ENCODE measurements at regions not wholly inside any gene's neighbourhood (a gene's known extent, or its start where the extent isn't known, plus 50 kb on each side); places are given as distances from the start of the nearest gene placed in this dataset.

DNA sequence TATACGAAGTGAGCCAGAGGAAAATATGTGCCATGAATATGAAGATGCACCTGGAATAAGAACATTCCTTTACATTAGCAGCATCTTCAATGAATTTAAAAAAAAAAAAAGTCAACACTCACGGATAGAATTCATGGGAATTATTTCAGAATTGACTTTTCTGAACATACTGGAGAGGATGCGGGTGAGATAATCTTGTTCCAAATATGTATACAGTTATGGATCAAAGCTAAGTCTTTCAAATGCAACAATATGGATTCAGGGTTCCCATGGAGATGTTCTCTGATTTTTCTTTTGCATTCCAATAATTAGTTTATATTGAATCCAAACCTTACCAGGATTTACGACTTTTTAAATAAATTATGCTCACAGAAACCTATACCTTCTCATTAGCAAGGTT, 1660.7 kb downstream of the SLITRK1 start:
- no peak for TF ChIP-seq ZNF558 (tag by site-specific recombination; IDR thresholded peaks at IDR 0.05)
- TF ChIP-seq, protein P1, sequence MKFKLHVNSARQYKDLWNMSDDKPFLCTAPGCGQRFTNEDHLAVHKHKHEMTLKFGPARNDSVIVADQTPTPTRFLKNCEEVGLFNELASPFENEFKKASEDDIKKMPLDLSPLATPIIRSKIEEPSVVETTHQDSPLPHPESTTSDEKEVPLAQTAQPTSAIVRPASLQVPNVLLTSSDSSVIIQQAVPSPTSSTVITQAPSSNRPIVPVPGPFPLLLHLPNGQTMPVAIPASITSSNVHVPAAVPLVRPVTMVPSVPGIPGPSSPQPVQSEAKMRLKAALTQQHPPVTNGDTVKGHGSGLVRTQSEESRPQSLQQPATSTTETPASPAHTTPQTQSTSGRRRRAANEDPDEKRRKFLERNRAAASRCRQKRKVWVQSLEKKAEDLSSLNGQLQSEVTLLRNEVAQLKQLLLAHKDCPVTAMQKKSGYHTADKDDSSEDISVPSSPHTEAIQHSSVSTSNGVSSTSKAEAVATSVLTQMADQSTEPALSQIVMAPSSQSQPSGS (tag by site-specific recombination; IDR thresholded peaks at IDR 0.05; ENCODE audit: low read depth), result no peak
- no peak for TF ChIP-seq HOXA7 (CRISPR knock-in tag; IDR thresholded peaks at IDR 0.05; ENCODE audit: borderline replicate concordance)
